SU-DHL-6 (cell line): ENCODE measurements at regions not wholly inside any gene's neighbourhood (a gene's known extent, or its start where the extent isn't known, plus 50 kb on each side); places are given as distances from the start of the nearest gene placed in this dataset.

ENCODE experiments used
- CTCF ChIP-seq: fragments of 200-600 bp; sonication (generic); IDR thresholded peaks from one replicate; pipeline ENCODE4 v1.5.1; 2017; ENCODE audit warnings: antibody characterized with exemption, mild to moderate bottlenecking, low read length, moderate library complexity; ENCODE audit not compliant: insufficient read depth, poor library complexity, severe bottlenecking
- EZH2phosphoT487 ChIP-seq: fragments of 200-600 bp; sonication (generic), shearing (Covaris generic); conservative IDR thresholded peaks from 2 replicates; pipeline ENCODE4 v1.6.1; 2018; ENCODE audit warnings: mild to moderate bottlenecking, antibody characterized with exemption, low read length, moderate library complexity, mixed read lengths

- TF ChIP-seq CTCF (no peak), EZH2phosphoT487 (no peak)
These were observed 446.0 kb upstream of the MPDZ start for GRCh38 chr9:13725516-13725915.
